GM21367 (cell line): ENCODE measurements at regions not wholly inside any gene's neighbourhood (a gene's known extent, or its start where the extent isn't known, plus 50 kb on each side); places are given as distances from the start of the nearest gene placed in this dataset.
"Not testable (repeated sequence)": the region's sequence is repeated elsewhere in the genome, so short reads cannot be mapped to it uniquely, and the experiment has no call there.

Experiments
- ATAC-seq: cut with Tn5 transposase; IDR thresholded peaks from one replicate; pipeline ENCODE4 v1.9.1; 2021; ENCODE audit not compliant: unreplicated experiment

DNA sequence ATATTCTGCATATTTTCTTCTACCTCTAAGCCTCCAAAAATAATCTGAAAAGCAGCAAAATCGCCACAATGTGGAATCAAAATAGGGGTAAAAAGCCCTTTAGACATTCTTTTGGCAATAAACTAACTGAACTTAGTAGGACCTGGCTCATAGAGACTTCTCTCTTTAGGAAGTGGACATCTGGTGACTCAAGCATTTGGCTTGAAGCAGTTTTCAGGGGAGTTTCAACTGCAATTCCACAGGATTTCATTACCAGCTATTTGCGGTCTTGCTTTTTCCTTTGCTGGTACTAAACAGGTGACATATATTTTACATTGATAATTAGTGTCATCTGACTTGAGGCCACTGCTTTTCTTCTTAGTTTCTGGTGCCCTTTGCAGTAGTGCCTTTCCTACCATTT, 173.2 kb upstream of the FBN2 start:
- ATAC-seq: no peak

DNA sequence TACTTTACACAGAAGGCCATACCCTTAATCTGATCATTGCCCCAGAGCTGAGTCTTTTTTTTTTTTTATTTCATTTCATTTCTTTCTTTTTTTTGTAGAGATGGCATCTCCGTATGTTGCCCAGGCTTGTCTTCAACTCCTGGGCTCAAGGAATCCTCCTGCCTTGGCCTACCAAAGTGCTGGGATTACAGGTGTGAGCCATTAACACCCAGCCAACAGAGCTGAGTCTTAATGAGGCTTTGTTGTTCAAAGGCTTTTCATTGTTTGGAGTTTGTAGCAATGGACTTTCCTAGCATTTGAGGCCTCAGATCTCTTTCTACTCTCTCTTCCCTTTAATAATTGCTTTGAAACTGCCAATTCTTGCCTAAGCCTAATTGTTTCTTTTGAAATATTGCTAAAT, 176.5 kb upstream of the FBN2 start:
- no peak for ATAC-seq

DNA sequence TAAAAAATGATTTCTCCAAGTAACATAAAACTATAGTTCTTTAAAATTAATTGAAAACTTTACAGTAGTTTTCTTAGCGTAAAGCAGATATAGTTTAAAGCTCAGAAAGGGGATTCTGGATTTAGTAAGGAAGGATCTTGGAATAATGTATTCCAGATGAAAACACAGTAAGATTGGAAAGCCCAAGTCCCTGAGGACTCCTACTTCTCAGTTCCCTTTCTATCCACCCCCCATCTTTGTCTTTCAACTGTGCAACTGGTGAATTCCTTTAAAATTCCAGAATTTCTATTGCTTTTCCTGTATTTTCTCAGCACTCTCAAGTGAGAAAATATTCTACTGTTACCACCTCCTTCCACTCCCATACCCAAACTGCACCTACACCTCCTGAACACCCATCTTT, 184.5 kb upstream of the FBN2 start:
- no peak for ATAC-seq

DNA sequence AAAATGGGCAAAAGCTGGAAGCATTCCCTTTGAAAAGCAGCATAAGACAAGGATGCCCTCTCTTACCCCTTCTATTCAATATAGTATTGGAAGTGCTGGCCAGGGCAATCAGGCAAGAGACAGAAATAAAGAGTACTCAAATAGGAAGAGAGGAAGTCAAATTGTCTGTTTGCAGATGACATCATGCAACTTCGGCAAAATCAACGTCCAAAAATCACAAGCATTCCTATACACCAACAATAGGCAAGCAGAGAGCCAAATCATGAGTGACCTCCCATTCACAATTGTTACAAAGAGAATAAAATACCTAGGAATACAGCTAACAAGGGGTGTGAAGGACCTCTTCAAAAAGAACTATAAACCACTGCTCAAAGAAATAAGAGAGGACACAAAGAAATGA, 192.0 kb upstream of the FBN2 start:
- ATAC-seq: not testable (repeated sequence)

DNA sequence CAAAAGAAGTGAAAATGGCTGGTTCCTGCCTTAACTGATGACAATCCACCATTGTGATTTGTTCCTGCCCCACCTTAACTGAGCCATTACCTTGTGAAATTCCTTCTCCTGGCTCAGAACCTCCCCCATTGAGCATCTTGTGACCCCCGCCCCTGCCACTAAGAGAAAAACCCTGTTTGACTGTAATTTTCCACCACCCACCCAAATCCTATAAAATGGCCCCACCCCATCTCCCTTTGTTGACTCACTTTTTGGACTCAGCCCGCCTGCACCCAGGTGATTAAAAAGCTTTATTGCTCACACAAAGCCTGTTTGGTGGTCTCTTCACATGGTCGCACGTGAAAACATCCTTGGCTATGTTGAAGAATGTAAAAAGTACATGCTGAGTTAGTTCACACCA, 197.6 kb upstream of the FBN2 start:
- not testable (repeated sequence) for ATAC-seq

DNA sequence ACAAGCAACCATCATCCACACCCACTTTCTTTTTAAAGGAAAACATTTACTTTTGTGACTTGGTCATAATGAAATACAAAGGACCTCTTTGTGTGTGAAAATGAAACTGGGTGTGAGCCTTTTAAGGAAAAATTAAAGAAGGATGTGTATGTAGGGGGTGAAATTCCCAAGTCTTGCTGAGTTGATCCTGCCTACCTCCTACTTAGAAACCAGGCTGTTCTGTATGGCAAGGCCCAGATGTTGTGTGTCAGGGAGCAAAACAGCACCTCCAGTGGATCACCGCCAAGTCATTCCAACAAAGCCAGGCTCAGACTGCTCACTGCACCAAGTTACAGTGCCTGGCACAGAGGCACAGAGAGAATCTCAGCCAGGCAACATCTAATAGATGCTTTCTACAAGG, 198.5 kb upstream of the FBN2 start:
- ATAC-seq: no peak

DNA sequence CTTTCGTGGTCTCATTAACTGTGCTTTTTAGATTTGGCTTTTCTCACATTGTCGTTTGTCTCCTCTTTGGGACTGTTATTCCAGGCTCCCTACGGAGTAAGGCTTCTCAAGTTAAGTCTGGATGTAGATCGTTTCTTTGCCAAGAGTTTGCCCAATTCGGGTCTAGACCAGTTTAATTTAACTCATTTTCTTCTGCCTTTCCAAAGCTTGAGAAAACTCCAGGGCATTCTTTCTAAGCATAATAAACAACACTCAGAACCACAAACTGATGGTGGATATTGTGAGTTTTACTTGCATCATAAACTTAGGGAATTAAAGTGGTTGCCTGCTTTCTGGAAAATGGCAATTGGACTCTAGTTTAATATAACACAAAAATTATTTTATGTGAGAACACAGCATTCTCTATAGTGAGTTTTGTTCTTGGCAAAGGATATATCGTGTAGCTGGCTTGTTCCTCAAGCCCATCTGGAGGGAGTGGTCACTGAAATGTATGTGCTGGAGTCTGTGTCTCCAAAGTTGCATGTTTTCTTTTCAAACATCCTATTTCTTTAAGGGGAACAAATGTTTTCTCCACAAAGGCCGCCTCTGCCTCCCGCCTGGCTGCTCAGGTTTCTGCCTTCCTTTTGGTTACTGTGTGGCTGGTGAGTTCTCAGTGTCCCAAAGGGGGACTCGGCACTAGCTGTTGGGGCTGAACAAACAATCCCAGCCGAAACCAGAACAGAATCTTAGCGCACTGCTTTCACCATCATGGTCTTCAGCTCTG, 211.3 kb upstream of the FBN2 start:
- no peak for ATAC-seq

DNA sequence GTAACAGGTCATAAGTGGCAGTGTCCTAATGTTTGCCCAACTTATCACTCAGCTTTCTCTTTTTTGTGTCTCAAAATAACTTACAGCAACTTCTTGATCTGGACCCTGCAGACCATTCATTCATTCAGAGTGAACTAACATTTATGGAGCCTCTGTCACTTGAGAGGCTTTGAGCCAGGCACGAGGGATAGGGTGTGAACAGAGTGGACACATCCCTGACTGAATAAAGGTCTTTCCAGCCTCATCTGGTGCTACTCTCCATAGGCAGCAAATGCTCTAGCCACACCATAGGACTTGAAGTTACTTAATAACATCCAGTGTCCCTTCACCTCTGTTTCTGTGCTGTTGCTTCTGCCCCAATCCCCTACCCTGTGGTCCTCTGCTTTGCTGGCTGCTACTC, 212.1 kb upstream of the FBN2 start:
- no peak for ATAC-seq

DNA sequence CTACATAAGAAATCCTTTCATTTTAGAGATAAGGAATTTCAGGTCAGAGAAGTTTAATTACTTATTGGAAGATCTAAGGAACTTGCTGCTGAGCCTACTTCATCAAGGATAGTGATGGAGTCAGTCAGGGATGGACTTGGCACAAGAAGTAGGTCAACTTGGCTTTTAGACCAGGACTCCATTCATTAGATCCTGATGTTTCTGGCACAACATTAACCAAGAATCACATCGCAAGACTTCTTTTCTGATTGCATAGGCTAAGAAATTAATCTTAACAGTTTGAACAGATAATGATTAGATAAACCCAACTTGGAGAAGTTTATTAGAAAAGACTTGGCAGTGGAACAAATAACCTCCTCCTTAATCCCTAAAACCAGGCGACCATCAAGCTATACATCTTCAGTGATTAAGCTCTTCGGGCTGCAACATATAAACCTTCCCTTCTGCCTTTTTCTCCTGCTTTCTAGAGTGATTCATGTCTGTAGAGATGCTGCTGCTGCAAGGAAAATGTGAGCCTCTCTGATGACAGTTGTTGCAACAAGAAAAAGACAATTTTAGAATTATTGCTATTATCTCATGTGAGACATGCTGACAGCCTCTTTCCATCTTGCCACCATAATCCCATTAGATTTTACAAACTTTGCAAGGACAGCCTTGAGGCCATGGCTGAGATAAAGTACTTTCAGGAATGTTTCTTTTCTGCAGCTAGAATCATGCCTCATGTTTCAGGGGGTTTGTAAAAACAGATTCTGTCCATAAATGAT, 207.9 kb upstream of the SLC27A6 start:
- ATAC-seq: no peak

DNA sequence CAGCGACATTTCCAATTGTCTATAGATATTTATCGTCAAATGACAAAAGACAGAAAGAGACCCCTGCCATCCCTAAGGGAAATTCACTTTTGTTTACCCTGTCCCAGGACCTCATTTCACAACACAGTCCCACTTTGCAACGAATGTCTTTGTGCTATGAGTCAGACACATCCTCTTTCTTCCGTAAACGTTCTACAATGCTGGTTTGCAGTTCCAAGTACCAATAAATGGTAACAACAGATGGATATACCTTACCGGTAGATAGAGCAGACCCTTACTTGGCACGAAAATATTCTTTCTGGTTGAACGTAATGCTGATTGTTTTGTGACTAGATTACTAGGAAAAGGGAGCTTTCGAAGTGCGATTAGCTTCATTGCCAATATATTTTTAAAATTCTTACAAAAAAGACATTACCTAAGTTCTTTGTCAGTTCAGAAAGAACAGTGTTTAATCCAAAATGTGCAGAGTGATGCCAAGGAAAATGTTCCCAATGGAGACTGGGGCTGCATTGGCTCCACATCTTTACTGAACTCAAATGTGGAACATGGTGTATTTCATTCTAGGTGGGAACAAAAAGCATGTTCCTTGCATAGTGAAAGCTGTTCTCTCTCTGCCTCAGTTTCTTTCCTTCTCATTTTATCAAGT, 202.5 kb upstream of the SLC27A6 start:
- no peak for ATAC-seq

DNA sequence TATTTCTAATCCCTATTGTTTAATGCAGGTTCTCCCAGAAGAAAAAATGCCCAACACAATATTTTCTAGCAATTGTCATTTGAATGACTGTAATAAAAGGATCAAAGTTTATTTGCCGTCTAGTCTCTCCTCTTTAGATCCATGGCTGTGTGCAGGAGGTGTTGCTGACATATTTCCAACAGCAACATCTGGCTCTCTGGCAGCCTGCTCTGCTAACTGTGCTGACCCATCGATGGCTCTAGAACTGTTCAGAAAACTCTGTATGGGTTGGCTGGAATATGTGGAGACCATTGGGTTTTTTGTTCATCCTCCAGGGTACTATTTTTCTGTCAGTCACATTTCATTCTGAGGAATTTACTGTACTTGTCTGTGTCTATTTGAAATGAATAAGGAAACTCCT, 202.0 kb upstream of the SLC27A6 start:
- ATAC-seq: no peak

DNA sequence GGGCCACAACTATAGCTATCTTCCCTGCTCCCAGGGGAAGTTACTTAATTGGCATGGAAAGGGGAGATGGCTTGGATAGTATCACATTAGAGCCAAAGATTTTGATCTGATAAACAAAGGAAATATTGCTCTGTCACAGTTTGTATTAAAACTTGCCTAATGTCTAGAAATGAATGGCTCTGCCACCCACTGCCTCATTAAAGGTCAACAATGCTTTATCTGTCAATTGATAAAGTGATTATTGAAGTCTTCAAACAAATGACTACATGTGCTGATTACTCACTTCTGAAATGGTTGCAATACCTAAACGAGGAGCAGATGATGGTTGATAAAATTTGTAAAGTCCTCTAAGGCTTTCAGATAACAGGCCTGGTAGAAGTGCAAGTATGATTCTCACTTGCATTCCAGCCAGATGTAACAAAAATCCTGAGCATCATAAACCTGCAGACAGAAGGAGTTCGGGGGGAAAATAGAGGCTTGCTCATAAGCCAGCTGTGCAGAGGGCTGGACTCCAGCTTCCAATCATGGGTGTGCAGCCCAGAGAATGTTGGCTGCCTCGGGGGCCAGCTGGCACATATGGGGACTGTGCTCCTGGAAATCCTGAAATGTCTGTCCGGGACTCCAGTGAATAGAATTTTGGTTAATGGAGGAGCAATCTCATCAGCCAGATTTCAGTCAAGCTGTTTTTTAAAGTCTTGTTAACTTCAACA, 200.5 kb upstream of the SLC27A6 start:
- no peak for ATAC-seq

DNA sequence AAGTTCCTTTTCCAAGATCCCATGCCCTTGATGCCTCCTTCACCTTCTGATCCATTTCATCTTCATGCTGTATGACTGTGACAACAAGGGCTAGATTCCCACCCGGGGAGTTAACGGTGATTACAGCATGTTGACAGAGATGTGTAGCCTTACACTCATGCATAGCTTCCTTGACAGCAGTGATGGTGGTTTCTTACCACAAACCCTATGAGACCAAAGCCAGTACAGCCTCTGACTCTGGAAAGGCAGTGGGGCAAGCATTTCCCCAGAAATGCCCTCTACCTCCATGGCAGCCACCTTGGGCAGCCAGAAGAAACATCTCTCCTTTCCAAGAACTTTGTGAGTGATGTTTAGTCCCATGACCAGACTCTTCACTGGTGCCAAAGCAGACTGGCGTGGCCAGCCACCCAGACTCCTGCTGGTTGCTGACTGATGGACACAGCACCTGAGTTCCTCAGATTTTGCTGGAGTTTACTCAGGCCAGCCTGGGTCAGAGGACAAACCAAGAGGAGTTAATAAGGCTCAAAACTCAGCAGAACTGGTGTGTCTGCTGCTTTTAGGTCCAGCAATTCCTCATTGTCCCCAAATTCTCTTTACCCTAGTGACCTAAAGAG, 199.7 kb upstream of the SLC27A6 start:
- no peak for ATAC-seq

DNA sequence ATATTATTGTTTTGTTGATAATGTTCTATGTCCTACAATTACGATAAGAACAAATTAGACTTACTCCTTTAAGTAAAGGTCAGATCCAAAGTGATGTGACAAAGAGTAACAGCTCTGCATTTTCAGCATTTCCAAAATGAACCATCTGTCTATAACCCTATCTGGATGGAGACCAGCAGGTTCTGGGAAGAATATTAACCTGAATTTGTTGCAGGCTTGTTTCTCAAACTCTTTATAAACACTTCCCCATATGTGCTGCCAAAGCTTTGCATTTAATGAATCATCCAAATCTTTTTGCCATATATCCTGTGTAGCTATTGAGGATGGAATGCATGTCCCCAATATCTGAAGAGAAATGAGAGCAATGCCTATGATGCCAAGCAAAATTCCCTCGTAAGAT, 198.9 kb upstream of the SLC27A6 start:
- no peak for ATAC-seq

DNA sequence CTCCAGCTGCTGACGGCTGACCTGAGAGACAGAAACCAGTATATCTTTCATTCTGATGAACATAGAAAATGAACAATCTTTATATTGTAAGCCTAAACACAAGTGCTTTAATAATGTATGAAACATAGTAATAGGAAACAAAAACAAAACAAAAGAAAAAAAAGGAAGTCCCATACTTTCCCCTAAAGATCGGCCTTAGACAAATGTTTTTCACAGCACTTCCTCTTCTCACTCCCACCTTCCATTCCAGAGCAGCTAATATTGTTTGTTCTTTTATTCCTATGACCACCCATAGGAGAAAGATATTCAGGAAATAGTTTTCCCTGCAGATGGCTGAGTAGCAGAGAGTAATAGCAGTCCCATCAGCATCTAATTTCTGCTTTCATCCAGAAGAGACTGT, 194.4 kb upstream of the SLC27A6 start:
- ATAC-seq: no peak

DNA sequence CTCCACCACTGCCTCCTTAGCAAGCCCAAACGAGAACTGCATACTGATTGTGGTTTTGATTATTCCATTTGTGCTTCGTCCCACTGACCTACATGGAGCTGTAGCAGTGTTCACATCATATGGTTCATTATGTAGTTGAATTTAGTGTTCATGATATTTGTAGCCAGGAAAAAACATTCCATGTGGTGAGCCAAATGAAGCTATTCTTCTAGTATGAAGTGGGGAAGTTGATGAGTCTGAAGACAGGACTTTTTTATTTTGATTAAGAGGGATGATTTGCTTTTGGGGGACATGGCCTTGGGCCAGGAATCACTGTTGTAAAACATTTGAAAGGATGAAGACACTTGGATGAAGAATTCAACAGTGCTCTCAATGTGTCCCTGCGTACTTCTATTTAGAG, 192.9 kb upstream of the SLC27A6 start:
- ATAC-seq: no peak

DNA sequence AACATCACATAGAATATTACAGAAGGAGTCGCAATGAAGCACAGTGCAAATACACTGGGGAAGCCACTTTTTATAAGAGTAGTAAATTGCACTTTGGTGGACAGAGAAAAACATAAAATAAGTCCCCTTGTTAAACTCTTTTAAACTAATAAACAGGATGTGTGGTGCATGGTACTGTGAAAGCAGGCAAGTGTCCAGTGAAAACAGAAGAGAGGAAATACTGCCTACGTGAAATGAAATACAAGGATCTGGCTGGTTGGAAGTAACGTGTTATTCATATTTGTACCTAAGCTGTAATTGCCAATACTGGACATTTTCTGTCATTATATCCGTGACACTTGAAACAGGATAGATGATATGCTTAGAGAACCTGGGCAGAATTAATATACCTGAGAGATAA, 191.9 kb upstream of the SLC27A6 start:
- no peak for ATAC-seq

DNA sequence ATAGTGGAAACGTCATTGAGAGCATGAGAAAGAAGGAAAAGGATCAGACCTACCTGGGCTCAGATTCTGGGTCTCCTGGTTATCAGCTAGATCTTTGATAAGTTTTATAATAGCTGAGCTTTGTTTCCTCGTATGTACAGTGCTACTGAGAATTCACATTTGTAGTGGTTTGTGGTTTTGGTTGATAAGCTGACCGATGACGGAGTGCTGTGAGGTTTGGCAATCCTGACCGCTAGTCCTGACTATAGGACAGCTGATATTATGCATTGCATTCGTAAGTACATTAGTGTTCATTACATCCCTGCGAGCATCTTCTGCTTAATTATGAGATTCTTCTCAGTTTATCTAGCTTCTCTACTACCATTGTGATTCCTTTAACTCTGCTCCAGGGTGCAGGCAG, 190.7 kb upstream of the SLC27A6 start:
- peak; percentile 43 for ATAC-seq

DNA sequence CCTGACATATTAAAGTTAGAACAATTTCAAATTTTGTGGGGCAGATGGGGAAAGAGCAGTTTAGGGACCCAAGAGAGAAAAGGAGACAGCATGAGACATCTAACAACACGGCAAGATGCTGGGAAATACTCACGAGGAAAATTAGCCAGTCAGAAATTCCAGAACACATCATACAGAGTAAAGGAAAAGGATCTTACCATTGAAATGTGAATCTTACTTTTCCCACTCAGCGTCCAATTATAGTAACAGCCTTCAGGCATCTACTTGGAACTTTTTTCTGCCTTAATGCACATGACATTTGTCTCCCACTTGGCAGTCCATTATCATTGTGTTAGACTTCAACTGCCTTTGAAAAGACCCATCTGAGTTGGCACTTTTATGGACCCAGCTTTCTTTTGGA, 189.7 kb upstream of the SLC27A6 start:
- no peak for ATAC-seq

DNA sequence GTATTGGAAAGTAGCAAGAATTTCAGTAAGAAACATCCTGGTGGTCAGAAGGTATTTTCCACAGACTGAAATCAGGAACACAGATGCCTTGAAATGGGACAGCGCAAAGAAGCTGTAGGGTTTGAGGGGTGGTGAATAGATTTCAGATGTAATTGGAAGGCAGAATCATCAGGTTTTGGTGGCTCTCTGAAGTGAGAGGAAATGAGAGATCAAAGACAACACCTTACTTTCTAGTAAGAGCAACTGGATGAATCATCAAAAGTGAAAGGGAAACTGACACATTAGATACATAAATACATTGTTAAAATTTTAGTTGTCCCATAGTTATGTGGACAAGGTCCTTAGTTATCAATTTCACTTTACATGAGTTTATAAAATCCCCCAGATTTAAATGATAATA, 188.2 kb upstream of the SLC27A6 start:
- ATAC-seq: peak; percentile 84

DNA sequence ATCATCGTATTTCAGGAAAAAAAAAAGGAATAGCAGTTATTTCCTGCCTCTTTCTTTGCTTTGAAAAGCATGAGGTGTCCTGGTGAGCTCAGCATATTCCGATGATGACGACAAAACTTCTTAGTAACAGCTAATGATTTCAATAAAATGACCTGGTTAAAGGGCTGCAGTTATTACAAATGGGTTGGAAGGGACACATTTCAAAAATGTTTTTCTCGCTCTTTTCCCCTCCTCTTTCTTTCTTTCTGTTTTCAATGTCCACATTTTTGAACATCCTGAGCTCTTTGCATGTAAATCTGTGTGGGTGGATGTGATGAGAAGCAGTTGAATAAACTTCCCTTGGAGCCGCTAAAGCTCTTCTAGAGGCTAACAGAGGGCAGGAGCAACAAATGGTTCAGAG, 186.8 kb upstream of the SLC27A6 start:
- no peak for ATAC-seq
